Mammary epithelial cell (primary cell): ENCODE measurements at regions not wholly inside any gene's neighbourhood (a gene's known extent, or its start where the extent isn't known, plus 50 kb on each side); places are given as distances from the start of the nearest gene placed in this dataset.

ENCODE experiments used
- CTCF ChIP-seq, 2 donors: IDR thresholded peaks in 1 of 2; conservative IDR thresholded peaks in 1 of 2; 2 replicates each; pipeline ENCODE4 v1.5.1; 2011 to 2012; ENCODE audit warnings: inconsistent platforms in 2 of 2, low read length in 2 of 2, mild to moderate bottlenecking in 2 of 2, control low read depth in 1 of 2, low read depth in 1 of 2; ENCODE audit not compliant: insufficient read depth in 1 of 2; ENCODE audit errors: extremely low read depth in 1 of 2
- EZH2 ChIP-seq: IDR thresholded peaks from 2 replicates; pipeline ENCODE4 v1.6.1; 2012; ENCODE audit warnings: low read length, inconsistent platforms, borderline replicate concordance

GRCh38 chr18:78681396-78681795 is 298.2 kb upstream of the SALL3 start:
- TF ChIP-seq CTCF (conservative IDR thresholded peaks at IDR 0.05 in 1 of 2, IDR thresholded peaks at IDR 0.05 in 1 of 2; ENCODE audit: extremely low read depth in 1 of 2, insufficient read depth in 1 of 2, low read depth in 1 of 2, low read length in 2 of 2) = no peak
- TF ChIP-seq EZH2 = no peak
